Adrenal gland (tissue), 9 donors: ENCODE measurements at regions not wholly inside any gene's neighbourhood (a gene's known extent, or its start where the extent isn't known, plus 50 kb on each side); places are given as distances from the start of the nearest gene placed in this dataset.
"Not testable (repeated sequence)": the region's sequence is repeated elsewhere in the genome, so short reads cannot be mapped to it uniquely, and the experiment has no call there.

Experiments used
- DNase-seq, 7 donors: peaks; one replicate each; pipeline ENCODE4 v3.0.0-alpha.2; 2019 to 2020
- H3K27ac ChIP-seq, 5 donors: fragments of 200-600 bp; sonication (generic) in 4 of 5; 1 replicate in 3 of 5; 2 replicates in 2 of 5; pipeline versions ENCODE4 v1.5.1 to v1.8.0; 2016 to 2020; ENCODE audit warnings: mild to moderate bottlenecking in 1 of 5
- H3K27me3 ChIP-seq: fragments of 200-600 bp; 2 replicates; pipeline ENCODE4 v1.8.0; 2021
- H3K36me3 ChIP-seq, 2 donors: fragments of 200-600 bp; replicated peaks in 1 of 2; 1 replicate in 1 of 2; 2 replicates in 1 of 2; pipeline versions ENCODE4 v1.5.1 to v1.8.0; 2018 to 2022
- H3K4me1 ChIP-seq, 2 donors: fragments of 200-600 bp; replicated peaks in 1 of 2; 1 replicate in 1 of 2; 2 replicates in 1 of 2; pipeline versions ENCODE4 v1.5.1 to v1.8.0; 2018 to 2021
- H3K4me3 ChIP-seq, 4 donors: fragments of 200-600 bp; sonication (generic) in 3 of 4; one replicate each; pipeline ENCODE4 v1.5.1; 2016 to 2018
- H3K9me3 ChIP-seq, 3 donors: fragments of 200-600 bp; sonication (generic) in 1 of 3; replicated peaks in 1 of 3; 1 replicate in 2 of 3; 2 replicates in 1 of 3; pipeline versions ENCODE4 v1.5.1 to v1.8.0; 2016 to 2021
- POLR2A ChIP-seq, 2 donors: fragments of 450-650 bp; IDR thresholded peaks; one replicate each; pipeline ENCODE4 v1.6.1; 2017; ENCODE audit warnings: antibody characterized with exemption in 2 of 2, mild to moderate bottlenecking in 2 of 2, moderate library complexity in 1 of 2
- WGBS, 4 donors: extraction: QIAGEN DNeasy Blood & Tissue Kit in 2 of 4; methylation state at CpG; one replicate each; pipeline versions ENCODE4 v1.1.5 to v1.1.7; 2013 to 2017; 5-methylcytosine and 5-hydroxymethylcytosine counted together
- intact Hi-C, 2 donors: fragments of 100-400 bp; cut with DNase I; formaldehyde crosslinking; loops; one replicate each; pipeline versions ENCODE4 v1.14.1 to v1.15.0; 2022 to 2023
- TF ChIP-seq, protein P1 (sequence below), 6 experiments: fragments of 450-650 bp in 4 of 6; fragments of 200-600 bp in 2 of 6; sonication (generic) in 1 of 6; IDR thresholded peaks; 1 replicate in 5 of 6; 2 replicates in 1 of 6; pipeline versions ENCODE4 v1.5.1 to v1.8.0; 2016 to 2021; ENCODE audit warnings: antibody characterized with exemption in 6 of 6, mild to moderate bottlenecking in 2 of 6, moderate library complexity in 1 of 6
- donor health status: healthy with polysubstance abuse.
- donor health status: Bipolar disorder and iron deficiency.
- donor health status: DM: yes; HTN: yes; CAD: no.
- donor health status: DM: no; HTN: no; CAD: no.
- donor health status: DM: no; HTN: no; CAD: no.

- H3K36me3 ChIP-seq = no peaks in the 10 kb centered on the region
- H3K4me3 ChIP-seq = no peak overlapping the region
- no peak for TF ChIP-seq POLR2A (IDR thresholded peaks at IDR 0.05)
These were observed 655.2 kb upstream of the NRG3 start for GRCh38 chr10:81219758-81220157.

GRCh38 chr10:81248886-81249285 is 626.1 kb upstream of the NRG3 start:
- no peaks in the 10 kb centered on the region for H3K4me1 ChIP-seq
- no peaks in the 10 kb centered on the region for H3K27me3 ChIP-seq
- H3K4me3 ChIP-seq = no peak overlapping the region
- intact Hi-C loops = no loop called here
- no peak overlapping the region for H3K27ac ChIP-seq
- no peaks in the 10 kb centered on the region for H3K9me3 ChIP-seq
- no peaks in the 10 kb centered on the region for H3K36me3 ChIP-seq
- no peak for TF ChIP-seq POLR2A (IDR thresholded peaks at IDR 0.05)
- TF ChIP-seq, protein P1, sequence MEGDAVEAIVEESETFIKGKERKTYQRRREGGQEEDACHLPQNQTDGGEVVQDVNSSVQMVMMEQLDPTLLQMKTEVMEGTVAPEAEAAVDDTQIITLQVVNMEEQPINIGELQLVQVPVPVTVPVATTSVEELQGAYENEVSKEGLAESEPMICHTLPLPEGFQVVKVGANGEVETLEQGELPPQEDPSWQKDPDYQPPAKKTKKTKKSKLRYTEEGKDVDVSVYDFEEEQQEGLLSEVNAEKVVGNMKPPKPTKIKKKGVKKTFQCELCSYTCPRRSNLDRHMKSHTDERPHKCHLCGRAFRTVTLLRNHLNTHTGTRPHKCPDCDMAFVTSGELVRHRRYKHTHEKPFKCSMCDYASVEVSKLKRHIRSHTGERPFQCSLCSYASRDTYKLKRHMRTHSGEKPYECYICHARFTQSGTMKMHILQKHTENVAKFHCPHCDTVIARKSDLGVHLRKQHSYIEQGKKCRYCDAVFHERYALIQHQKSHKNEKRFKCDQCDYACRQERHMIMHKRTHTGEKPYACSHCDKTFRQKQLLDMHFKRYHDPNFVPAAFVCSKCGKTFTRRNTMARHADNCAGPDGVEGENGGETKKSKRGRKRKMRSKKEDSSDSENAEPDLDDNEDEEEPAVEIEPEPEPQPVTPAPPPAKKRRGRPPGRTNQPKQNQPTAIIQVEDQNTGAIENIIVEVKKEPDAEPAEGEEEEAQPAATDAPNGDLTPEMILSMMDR (IDR thresholded peaks at IDR 0.05) = no peak
- no peak for DNase-seq
- 43 to 65% (median 55%) methylated on average over 3 of the region's 3 CpGs for WGBS, 4 donors

More at GRCh38 chr10:81219758-81220157, 655.2 kb upstream of the NRG3 start:
- Histone ChIP-seq H3K4me1 (no peaks in the 10 kb centered on the region), H3K9me3 (no peaks in the 10 kb centered on the region), H3K27me3 (no peaks in the 10 kb centered on the region), H3K27ac (no peak overlapping the region)
- DNase-seq = no peak
- 38 to 55% (median 46%) methylated on average over 1 of the region's 1 CpG for WGBS, 4 donors
- intact Hi-C loops = no loop called here

- DNase-seq = no peak
- H3K27ac ChIP-seq = no peak overlapping the region
- WGBS, 4 donors = 60 to 69% (median 63%) methylated on average over 4 of the region's 4 CpGs
- H3K27me3 ChIP-seq = no peaks in the 10 kb centered on the region
- no peaks in the 10 kb centered on the region for H3K36me3 ChIP-seq
- no peak for TF ChIP-seq POLR2A (IDR thresholded peaks at IDR 0.05)
- TF ChIP-seq, protein P1 (IDR thresholded peaks at IDR 0.05) = no peak
- no peaks in the 10 kb centered on the region for H3K4me1 ChIP-seq
- intact Hi-C loops = no loop called here
- H3K4me3 ChIP-seq = no peak overlapping the region
- no peaks in the 10 kb centered on the region for H3K9me3 ChIP-seq
These were observed 623.4 kb upstream of the NRG3 start for GRCh38 chr10:81251457-81252115.

DNA sequence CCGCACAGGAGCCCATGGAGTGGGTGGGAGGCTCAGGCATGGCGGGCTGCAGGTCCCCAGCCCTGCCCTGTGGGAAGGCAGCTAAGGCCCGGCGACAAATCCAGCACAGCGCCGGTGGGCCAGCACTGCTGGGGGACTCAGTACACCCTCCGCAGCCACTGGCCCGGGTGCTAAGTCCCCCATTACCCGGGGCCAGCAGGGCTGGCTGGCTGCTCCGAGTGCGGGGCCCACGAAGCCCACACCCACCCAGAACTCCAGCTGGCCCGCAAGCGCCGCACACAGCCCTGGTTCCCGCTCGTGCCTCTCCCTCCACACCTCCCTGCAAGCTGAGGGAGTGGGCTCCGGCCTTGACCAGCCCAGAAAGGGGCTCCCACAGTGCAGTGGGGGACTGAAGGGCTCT is 610.0 kb upstream of the NRG3 start:
- intact Hi-C loops, H3K9me3 ChIP-seq, H3K36me3 ChIP-seq, H3K4me1 ChIP-seq, DNase-seq, H3K27me3 ChIP-seq, H3K4me3 ChIP-seq, H3K27ac ChIP-seq: not testable (repeated sequence)
- WGBS, 4 donors = 79 to 87% (median 81%) methylated on average over 4 to 17 of the region's 18 CpGs; no CpG with 5 or more reads in 1 of the 4 donors

DNA sequence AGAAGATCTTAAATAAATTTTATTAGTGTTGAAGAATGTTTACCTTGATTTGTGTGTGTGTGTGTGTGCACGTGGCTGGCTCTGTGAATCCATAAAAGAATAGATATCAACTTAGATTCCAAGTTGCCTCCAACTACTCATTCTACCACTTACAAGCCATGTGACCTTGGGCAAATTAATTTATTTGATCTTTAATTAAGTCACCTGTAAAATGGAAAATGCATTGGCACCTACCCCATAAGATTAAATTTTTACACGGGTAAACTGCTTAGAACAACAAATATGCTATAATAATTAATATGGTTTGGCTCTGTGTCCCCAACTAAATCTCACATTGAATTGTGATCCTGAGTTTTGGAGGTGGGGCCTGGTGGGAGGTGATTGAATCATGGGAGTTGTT is 604.9 kb upstream of the NRG3 start:
- DNase-seq = no peak
- 79 to 87% (median 83%) methylated on average over 2 of the region's 2 CpGs for WGBS, 4 donors
- H3K4me3 ChIP-seq = no peak overlapping the region
- H3K9me3 ChIP-seq = no peaks in the 10 kb centered on the region
- H3K27me3 ChIP-seq = no peaks in the 10 kb centered on the region
- H3K4me1 ChIP-seq = no peaks in the 10 kb centered on the region
- no peak overlapping the region for H3K27ac ChIP-seq
- intact Hi-C loops = no loop called here
- no peak for TF ChIP-seq POLR2A (IDR thresholded peaks at IDR 0.05)
- TF ChIP-seq, protein P1 (IDR thresholded peaks at IDR 0.05) = no peak
- no peaks in the 10 kb centered on the region for H3K36me3 ChIP-seq
